Gastroesophageal sphincter (tissue), 4 donors: ENCODE measurements at regions not wholly inside any gene's neighbourhood (a gene's known extent, or its start where the extent isn't known, plus 50 kb on each side); places are given as distances from the start of the nearest gene placed in this dataset.

Experiments used
- ATAC-seq: fragments of 150-250 bp; one replicate; pipeline ENCODE4 v1.9.1; 2016; ENCODE audit warnings: mild to moderate bottlenecking, moderate library complexity
- H3K27ac ChIP-seq, 4 donors: fragments of 200-600 bp; sonication (generic) in 3 of 4; 1 replicate in 3 of 4; 2 replicates in 1 of 4; pipeline ENCODE4 v1.5.1; 2016 to 2019
- H3K27me3 ChIP-seq: fragments of 200-600 bp; sonication (generic); one replicate; pipeline ENCODE4 v1.5.1; 2019
- H3K36me3 ChIP-seq, 2 donors: fragments of 200-600 bp; sonication (generic); one replicate each; pipeline ENCODE4 v1.5.1; 2019; ENCODE audit warnings: control low read depth in 1 of 2
- H3K4me1 ChIP-seq, 3 donors: fragments of 200-600 bp; sonication (generic); 1 replicate in 2 of 3; 2 replicates in 1 of 3; pipeline ENCODE4 v1.5.1; 2016 to 2019; ENCODE audit warnings: control low read depth in 2 of 3
- H3K4me3 ChIP-seq, 2 donors: fragments of 200-600 bp; sonication (generic); one replicate each; pipeline ENCODE4 v1.5.1; 2019; ENCODE audit warnings: mild to moderate bottlenecking in 1 of 2, moderate library complexity in 1 of 2
- H3K9me3 ChIP-seq, 3 donors: fragments of 200-600 bp; sonication (generic); one replicate each; pipeline ENCODE4 v1.5.1; 2017 to 2019; ENCODE audit warnings: control low read depth in 2 of 3
- CTCF ChIP-seq, 4 experiments: fragments of 200-600 bp in 2 of 4; fragments of 450-650 bp in 2 of 4; sonication (generic) in 1 of 4; IDR thresholded peaks; one replicate each; pipeline ENCODE4 v1.5.1; 2017 to 2019; ENCODE audit warnings: antibody characterized with exemption in 4 of 4, mild to moderate bottlenecking in 2 of 4, moderate library complexity in 2 of 4
- EP300 ChIP-seq: sonication (generic); formaldehyde crosslinking; IDR thresholded peaks from one replicate; pipeline ENCODE4 v1.6.1; 2017; ENCODE audit warnings: antibody characterized with exemption, mild to moderate bottlenecking
- POLR2A ChIP-seq, 2 donors: fragments of 450-650 bp; IDR thresholded peaks; one replicate each; pipeline ENCODE4 v1.6.1; 2017; ENCODE audit warnings: antibody characterized with exemption in 2 of 2, mild to moderate bottlenecking in 2 of 2, moderate library complexity in 1 of 2
- POLR2AphosphoS5 ChIP-seq: sonication (generic); formaldehyde crosslinking; IDR thresholded peaks from one replicate; pipeline ENCODE4 v1.6.1; 2017; ENCODE audit warnings: antibody characterized with exemption
- WGBS, 2 donors: methylation state at CpG; one replicate each; pipeline ENCODE4 v1.1.5; 2018; ENCODE audit warnings: low coverage in 1 of 2; 5-methylcytosine and 5-hydroxymethylcytosine counted together

DNA sequence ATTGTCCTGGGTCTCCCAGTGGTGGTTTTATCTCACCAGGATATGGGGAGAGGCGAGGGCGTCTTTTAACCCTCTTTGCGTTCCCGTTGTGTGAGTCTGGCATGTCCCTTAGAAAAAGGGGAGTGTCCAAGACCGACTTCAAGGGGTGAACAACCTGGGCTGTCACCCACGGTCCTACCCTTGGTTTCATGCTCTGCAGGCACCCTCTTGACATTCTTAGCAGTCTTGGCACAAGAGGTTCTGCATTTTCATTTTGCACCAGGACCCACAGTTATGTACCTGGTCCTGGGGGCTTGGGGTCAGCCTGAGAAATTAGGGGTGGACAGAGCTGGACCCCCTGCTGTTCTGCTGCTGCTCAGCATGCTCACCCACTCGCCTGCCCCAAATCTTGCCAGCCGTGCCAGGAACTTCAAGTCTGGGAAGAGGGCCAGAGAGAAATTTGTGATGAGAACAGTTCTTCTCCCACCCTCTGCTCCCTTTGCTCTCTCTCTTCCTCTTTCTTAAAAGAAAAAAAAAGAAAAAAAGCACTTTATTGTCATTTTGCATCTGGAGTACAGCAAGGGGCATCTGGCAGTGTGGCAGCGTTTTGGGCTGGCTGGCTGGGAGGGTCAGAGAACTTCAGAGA, 471.2 kb downstream of the MIAT start:
- Histone ChIP-seq H3K4me1 (peaks cover 0 to 32% (median 0%) of the 10 kb centered on the region in 3 donors), H3K36me3 (no peaks in the 10 kb centered on the region), H3K9me3 (no peaks in the 10 kb centered on the region), H3K4me3 (no peak overlapping the region), H3K27me3 (no peaks in the 10 kb centered on the region), H3K27ac (peak overlapping the region in 1 of 4 donors; percentile 1)
- WGBS, 2 donors: 40 to 74% methylated on average over 1 to 7 of the region's 9 CpGs
- no peak for ATAC-seq
- TF ChIP-seq EP300 (no peak), POLR2AphosphoS5 (no peak), CTCF (IDR thresholded peaks at IDR 0.05) (no peak), POLR2A (IDR thresholded peaks at IDR 0.05) (no peak)

DNA sequence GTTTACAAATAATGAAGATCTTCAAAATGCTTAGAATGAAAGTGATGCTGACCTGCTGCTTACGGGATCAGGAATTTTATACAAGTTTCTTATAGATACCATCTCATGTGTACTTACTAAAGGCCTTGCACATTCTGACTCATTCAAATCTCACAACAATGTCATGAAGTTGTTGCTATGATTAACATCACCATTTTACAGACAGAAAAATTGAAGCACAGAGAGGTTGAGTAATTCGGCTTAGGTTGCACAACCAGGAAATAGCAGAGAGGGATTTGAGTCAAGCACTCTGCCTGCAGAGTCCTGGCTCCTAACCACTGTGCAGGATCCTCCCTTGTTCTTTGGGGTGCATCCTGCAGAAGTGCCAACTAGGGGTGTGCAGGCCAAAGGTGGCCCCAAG, 471.9 kb downstream of the MIAT start:
- Histone ChIP-seq H3K4me1 (peaks cover 0 to 31% (median 0%) of the 10 kb centered on the region in 3 donors), H3K27ac (peak overlapping the region in 1 of 4 donors; percentile 1), H3K36me3 (no peaks in the 10 kb centered on the region), H3K4me3 (no peak overlapping the region), H3K27me3 (no peaks in the 10 kb centered on the region), H3K9me3 (no peaks in the 10 kb centered on the region)
- TF ChIP-seq POLR2AphosphoS5 (no peak), POLR2A (IDR thresholded peaks at IDR 0.05) (no peak), EP300 (no peak), CTCF (IDR thresholded peaks at IDR 0.05) (no peak)
- 72 to 91% methylated on average over 1 to 2 of the region's 2 CpGs for WGBS, 2 donors
- ATAC-seq: no peak

DNA sequence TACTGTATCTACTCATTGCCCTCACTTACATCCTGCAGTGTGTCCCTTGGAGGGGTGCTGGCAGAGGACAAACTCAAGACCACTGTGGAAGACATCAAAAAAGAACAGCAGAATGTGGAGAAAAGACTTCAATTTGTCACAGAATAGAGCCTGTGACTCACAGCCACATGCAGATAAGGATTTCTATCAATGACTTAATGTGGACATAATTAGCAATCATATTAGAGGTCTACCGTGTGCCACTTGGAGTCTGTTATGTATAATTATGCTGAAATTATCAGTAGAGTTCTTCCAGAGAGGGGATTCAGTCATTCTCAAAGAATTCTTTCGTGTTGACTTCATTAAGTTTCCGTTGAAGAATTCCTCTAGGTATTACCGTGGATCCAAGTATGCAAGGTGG, 473.5 kb downstream of the MIAT start:
- ATAC-seq: no peak
- H3K27ac ChIP-seq: no peak overlapping the region

GRCh38 chr22:27131346-27131745, 474.0 kb downstream of the MIAT start:
- no peak for ATAC-seq
- peaks cover 0 to 25% (median 0%) of the 10 kb centered on the region in 3 donors for H3K4me1 ChIP-seq
- H3K27ac ChIP-seq: no peak overlapping the region
- no peak overlapping the region for H3K4me3 ChIP-seq
- no peaks in the 10 kb centered on the region for H3K36me3 ChIP-seq
- no peak for TF ChIP-seq CTCF (IDR thresholded peaks at IDR 0.05)
- TF ChIP-seq POLR2AphosphoS5: no peak
- TF ChIP-seq POLR2A (IDR thresholded peaks at IDR 0.05): no peak
- TF ChIP-seq EP300: no peak
- H3K9me3 ChIP-seq: peaks cover 0 to 2% (median 0%) of the 10 kb centered on the region in 3 donors
- no peaks in the 10 kb centered on the region for H3K27me3 ChIP-seq
- 60 to 63% methylated on average over 3 to 4 of the region's 4 CpGs for whole genome bisulfite sequencing, 2 donors

More for the DNA sequence above, 473.5 kb downstream of the MIAT start:
- H3K9me3 ChIP-seq: no peaks in the 10 kb centered on the region
- H3K36me3 ChIP-seq: no peaks in the 10 kb centered on the region
- no peak overlapping the region for H3K4me3 ChIP-seq
- peaks cover 0 to 25% (median 0%) of the 10 kb centered on the region in 3 donors for H3K4me1 ChIP-seq
- 73 to 100% methylated on average over 3 to 4 of the region's 4 CpGs for WGBS, 2 donors
- no peaks in the 10 kb centered on the region for H3K27me3 ChIP-seq
- no peak for TF ChIP-seq POLR2A (IDR thresholded peaks at IDR 0.05)
- TF ChIP-seq EP300: no peak
- TF ChIP-seq POLR2AphosphoS5: no peak
- TF ChIP-seq CTCF (IDR thresholded peaks at IDR 0.05): no peak

GRCh38 chr22:27132400-27132799, 475.0 kb downstream of the MIAT start:
- no peaks in the 10 kb centered on the region for H3K36me3 ChIP-seq
- H3K27ac ChIP-seq: no peak overlapping the region
- WGBS, 2 donors: 75 to 82% methylated on average over 2 of the region's 3 CpGs
- no peak overlapping the region for H3K4me3 ChIP-seq
- TF ChIP-seq POLR2A (IDR thresholded peaks at IDR 0.05): no peak
- no peak for TF ChIP-seq EP300
- TF ChIP-seq CTCF (IDR thresholded peaks at IDR 0.05): no peak
- TF ChIP-seq POLR2AphosphoS5: no peak
- no peak for ATAC-seq
- H3K27me3 ChIP-seq: no peaks in the 10 kb centered on the region
- peaks cover 0 to 11% (median 0%) of the 10 kb centered on the region in 3 donors for H3K9me3 ChIP-seq
- H3K4me1 ChIP-seq: peaks cover 0 to 25% (median 0%) of the 10 kb centered on the region in 3 donors
